PC-3 (cell line): ENCODE measurements at regions not wholly inside any gene's neighbourhood (a gene's known extent, or its start where the extent isn't known, plus 50 kb on each side); places are given as distances from the start of the nearest gene placed in this dataset.

Experiments used
- ATAC-seq: fragments of 200-7000 bp; cut with Tn5 transposase; 2 replicates; pipeline ENCODE4 v1.9.1; 2020; ENCODE audit warnings: mild to moderate bottlenecking, moderate library complexity
- BruUV-seq: library from RNA; stranded (reverse); fragments of 400-500 nt; replicated peaks from 2 replicates; lab custom pipeline; 2021; lab: Mats Ljungman, UMichigan
- CTCF ChIA-PET: fragments of 300-600 bp; sonication (Branson Sonifier 250); formaldehyde crosslinking; loops from one replicate; lab custom pipeline; 2022; ENCODE audit warnings: antibody characterized with exemption; lab: Charles Lee
- POLR2A ChIA-PET: fragments of 300-600 bp; sonication (Branson Sonifier 250); formaldehyde crosslinking; loops from one replicate; lab custom pipeline; 2022; ENCODE audit warnings: antibody characterized with exemption; ENCODE audit not compliant: unreplicated experiment; lab: Charles Lee
- DNase-seq: peaks from one replicate; pipeline ENCODE4 v3.0.0-alpha.2; 2015
- H2AFZ ChIP-seq: fragments of 300-600 bp; sonication (generic); 2 replicates; pipeline ENCODE4 v1.6.0; 2016; ENCODE audit warnings: antibody characterized with exemption, low read length
- H3F3A ChIP-seq: fragments of 300-600 bp; sonication (generic); one replicate; pipeline ENCODE4 v1.6.0; 2017; ENCODE audit warnings: antibody characterized with exemption, low read length, control low read depth, mild to moderate bottlenecking; ENCODE audit not compliant: unreplicated experiment
- H3K27ac ChIP-seq: fragments of 300-600 bp; sonication (generic); 2 replicates; pipeline ENCODE4 v1.5.1; 2016; ENCODE audit warnings: mild to moderate bottlenecking, low read length
- H3K27me3 ChIP-seq: fragments of 300-600 bp; sonication (generic); 2 replicates; pipeline ENCODE4 v1.6.1; 2016; ENCODE audit warnings: low read length, mixed read lengths
- H3K36me3 ChIP-seq: fragments of 300-600 bp; sonication (generic); 2 replicates; pipeline ENCODE4 v1.6.1; 2016; ENCODE audit warnings: low read depth, mixed run types, low read length, mixed read lengths
- H3K4me1 ChIP-seq: fragments of 300-600 bp; sonication (generic); 2 replicates; pipeline ENCODE4 v1.5.1; 2016; ENCODE audit warnings: low read length; ENCODE audit not compliant: insufficient read depth
- H3K4me2 ChIP-seq: fragments of 300-600 bp; sonication (generic); 2 replicates; pipeline ENCODE4 v1.6.0; 2016; ENCODE audit warnings: low read length
- H3K4me3 ChIP-seq: fragments of 300-600 bp; sonication (generic); 2 replicates; pipeline ENCODE4 v1.5.1; 2016; ENCODE audit warnings: mild to moderate bottlenecking, low read length, mixed read lengths
- H3K79me2 ChIP-seq: fragments of 300-600 bp; sonication (generic); 2 replicates; pipeline ENCODE4 v1.6.1; 2017; ENCODE audit warnings: low read length, mixed read lengths
- H3K9ac ChIP-seq: fragments of 300-600 bp; sonication (generic); 2 replicates; pipeline ENCODE4 v1.6.0; 2016; ENCODE audit warnings: mild to moderate bottlenecking, low read length
- H3K9me2 ChIP-seq: fragments of 300-600 bp; sonication (generic); replicated peaks from 2 replicates; pipeline ENCODE4 v1.6.1; 2016; ENCODE audit warnings: mixed run types, low read length, mixed read lengths
- H3K9me3 ChIP-seq: fragments of 300-600 bp; sonication (generic); 2 replicates; pipeline ENCODE4 v1.6.1; 2016; ENCODE audit warnings: low read length, mixed read lengths
- H4K20me1 ChIP-seq: fragments of 300-600 bp; sonication (generic); 2 replicates; pipeline ENCODE4 v1.6.1; 2016; ENCODE audit warnings: low read length, mixed read lengths
- CTCF ChIP-seq: fragments of 300-600 bp; sonication (generic); conservative IDR thresholded peaks from 2 replicates; pipeline ENCODE4 v1.5.1; 2017; ENCODE audit warnings: antibody characterized with exemption, low read depth, mild to moderate bottlenecking, low read length
- EZH2 ChIP-seq: fragments of 300-600 bp; sonication (generic); IDR thresholded peaks from one replicate; pipeline ENCODE4 v1.6.1; 2017; ENCODE audit warnings: antibody characterized with exemption, mild to moderate bottlenecking, low read length; ENCODE audit not compliant: unreplicated experiment
- EZH2phosphoT487 ChIP-seq: fragments of 300-600 bp; sonication (generic); IDR thresholded peaks from 2 replicates; pipeline ENCODE4 v1.6.1; 2018; ENCODE audit warnings: mild to moderate bottlenecking, antibody characterized with exemption, low read length, borderline replicate concordance
- intact Hi-C: fragments of 100-400 bp; cut with micrococcal nuclease; formaldehyde crosslinking; loops from 2 replicates; pipeline ENCODE4 v1.9.0; 2023

DNA sequence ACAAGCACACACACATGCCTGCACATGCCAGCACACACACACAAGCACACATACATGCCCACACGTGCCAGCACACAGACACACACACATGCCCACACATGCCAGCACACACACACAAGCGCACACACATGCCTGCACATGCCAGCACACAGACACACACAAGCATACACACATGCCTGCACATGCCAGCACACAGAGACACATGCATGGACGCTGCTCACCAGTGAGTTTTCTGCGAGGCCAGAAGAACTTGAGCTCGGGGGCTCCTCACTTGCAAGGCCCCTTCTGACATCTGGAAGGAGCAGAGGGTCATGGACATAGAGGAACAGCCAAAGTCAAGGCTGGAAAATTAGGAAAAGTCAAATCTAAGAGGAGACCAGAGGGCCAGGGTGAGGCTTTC lies 61.2 kb upstream of the BCL11B start:
- Histone ChIP-seq H3K36me3 (no peaks in the 10 kb centered on the region), H3K4me2 (no peak overlapping the region), H3K9me3 (no peaks in the 10 kb centered on the region), H2AFZ (no peak overlapping the region), H3F3A (no peaks in the 10 kb centered on the region), H3K9ac (no peak overlapping the region), H3K4me1 (no peaks in the 10 kb centered on the region), H3K79me2 (no peaks in the 10 kb centered on the region), H4K20me1 (no peaks in the 10 kb centered on the region), H3K4me3 (no peak overlapping the region), H3K9me2 (no peaks in the 10 kb centered on the region), H3K27ac (no peak overlapping the region), H3K27me3 (peaks cover 78% of the 10 kb centered on the region)
- ATAC-seq (no peak), DNase-seq (no peak)
- TF ChIP-seq EZH2 (no peak), CTCF (no peak), EZH2phosphoT487 (no peak)
- POLR2A ChIA-PET = no interaction called here
- intact Hi-C loops = no loop called here
- no TSS peak for BruUV-seq
- CTCF ChIA-PET = no interaction called here

DNA sequence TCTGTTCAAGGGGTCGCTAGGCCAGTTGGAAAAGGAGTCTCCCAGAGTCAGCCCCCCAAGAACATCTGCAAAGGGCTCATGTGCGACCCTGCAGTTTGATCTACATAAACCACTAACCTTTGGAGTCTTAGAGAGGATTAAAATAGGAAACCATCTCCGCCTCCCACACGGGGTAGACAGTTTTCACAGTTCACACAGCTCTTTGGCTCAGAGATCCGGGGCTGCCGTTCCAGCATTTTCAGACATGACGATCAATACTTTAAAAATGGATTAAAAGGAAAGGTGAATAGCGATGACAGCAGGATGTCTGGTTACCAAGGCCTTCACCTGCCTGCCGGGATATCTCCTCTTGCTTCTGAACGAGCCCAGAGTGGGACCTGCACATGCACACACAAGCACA lies 59.8 kb upstream of the BCL11B start:
- Histone ChIP-seq H3K9me3 (no peaks in the 10 kb centered on the region), H3K4me1 (no peaks in the 10 kb centered on the region), H3K9ac (no peak overlapping the region), H3F3A (no peaks in the 10 kb centered on the region), H3K27me3 (peaks cover 78% of the 10 kb centered on the region), H3K27ac (no peak overlapping the region), H3K36me3 (no peaks in the 10 kb centered on the region), H3K9me2 (no peaks in the 10 kb centered on the region), H3K79me2 (no peaks in the 10 kb centered on the region), H3K4me3 (no peak overlapping the region), H4K20me1 (no peaks in the 10 kb centered on the region), H2AFZ (no peak overlapping the region), H3K4me2 (no peak overlapping the region)
- ChIA-PET POLR2A (no interaction called here), CTCF (no interaction called here)
- ATAC-seq (no peak), DNase-seq (no peak)
- intact Hi-C loops = no loop called here
- BruUV-seq = no TSS peak
- TF ChIP-seq EZH2phosphoT487 (no peak), CTCF (no peak), EZH2 (no peak)

DNA sequence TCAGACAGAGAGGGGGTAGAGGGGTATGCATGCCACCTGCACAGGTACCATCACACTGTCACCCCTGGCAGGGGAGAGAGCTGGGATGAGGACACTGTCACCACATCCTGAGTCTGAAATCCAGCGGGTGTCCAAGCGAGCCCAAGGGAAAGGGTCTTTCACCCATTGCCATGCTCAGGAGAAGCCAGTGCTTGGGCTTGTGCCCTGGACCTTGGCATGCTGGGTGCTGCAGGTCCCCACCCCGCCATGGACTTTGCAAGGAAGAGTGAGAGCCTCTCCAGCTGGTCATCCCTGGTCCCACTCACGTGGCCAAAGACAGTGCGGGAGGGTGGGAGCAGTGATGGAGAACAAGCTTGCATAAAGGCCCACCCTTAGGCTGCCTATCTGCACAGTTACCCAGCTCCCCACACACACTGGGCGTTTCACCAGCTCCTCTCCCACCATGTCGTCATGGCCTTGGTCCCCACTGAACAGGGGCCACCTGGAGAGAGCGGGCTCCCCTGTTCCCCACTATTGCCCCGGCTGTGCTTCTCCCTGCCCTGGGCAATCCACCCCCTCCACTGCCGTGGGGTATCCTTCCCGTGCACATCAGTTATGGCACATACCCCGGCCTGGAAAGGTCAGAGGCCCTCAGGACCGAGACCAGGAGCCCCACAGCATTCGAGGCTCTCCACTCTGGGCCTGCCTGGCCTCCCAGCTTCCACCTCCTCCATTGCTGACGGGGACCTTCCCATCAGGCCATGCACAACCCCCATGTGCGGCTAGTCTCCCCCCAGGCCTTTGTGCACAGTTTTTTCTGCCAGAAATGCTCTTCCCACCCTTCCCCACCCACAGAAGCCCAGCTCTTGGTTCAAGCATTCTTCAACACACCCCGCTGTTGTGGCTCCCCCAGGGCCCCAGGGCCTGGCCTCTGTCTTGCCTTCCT lies 58.6 kb upstream of the BCL11B start:
- Histone ChIP-seq H3F3A (no peaks in the 10 kb centered on the region), H3K4me3 (no peak overlapping the region), H3K4me2 (no peak overlapping the region), H3K27me3 (peaks cover 73% of the 10 kb centered on the region), H3K9me2 (no peaks in the 10 kb centered on the region), H3K9ac (no peak overlapping the region), H4K20me1 (no peaks in the 10 kb centered on the region), H3K36me3 (no peaks in the 10 kb centered on the region), H3K27ac (no peak overlapping the region), H3K4me1 (no peaks in the 10 kb centered on the region), H3K9me3 (no peaks in the 10 kb centered on the region), H2AFZ (no peak overlapping the region), H3K79me2 (no peaks in the 10 kb centered on the region)
- DNase-seq (no peak), ATAC-seq (no peak)
- no peak for TF ChIP-seq EZH2phosphoT487
- TF ChIP-seq EZH2 = no peak
- no peak for TF ChIP-seq CTCF
- no TSS peak for BruUV-seq
- intact Hi-C loops = no loop called here
- ChIA-PET CTCF (no interaction called here), POLR2A (no interaction called here)
